Astrocyte of the hippocampus (primary cell): ENCODE measurements at regions not wholly inside any gene's neighbourhood (a gene's known extent, or its start where the extent isn't known, plus 50 kb on each side); places are given as distances from the start of the nearest gene placed in this dataset.
A peak's percentile ranks its signal among the peaks of the same experiment; 100 is the strongest.

ENCODE experiments used
- DNase-seq: peaks from one replicate; pipeline ENCODE4 v3.0.0; 2011; ENCODE audit warnings: low read depth, low spot score

DNA sequence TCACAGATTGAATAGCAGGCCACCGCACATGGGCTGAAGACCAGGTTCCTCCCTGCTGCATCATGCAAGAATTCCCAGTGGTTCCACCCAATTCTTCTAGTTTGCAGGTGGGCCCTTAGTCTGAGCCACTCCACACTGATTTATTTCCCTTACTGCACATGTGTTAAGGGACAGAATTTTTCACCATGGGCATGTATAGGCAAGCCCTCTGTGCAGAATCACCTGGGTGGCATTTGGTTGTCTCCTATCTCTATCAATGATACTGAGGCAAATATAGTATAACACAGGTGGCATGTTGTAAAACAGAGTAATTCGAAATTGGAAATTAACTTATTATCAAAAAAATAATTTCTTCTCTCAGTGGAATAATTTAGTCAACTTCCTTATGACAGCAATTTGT lies 1892.4 kb downstream of the NCAM2 start:
- DNase-seq, result no peak

DNA sequence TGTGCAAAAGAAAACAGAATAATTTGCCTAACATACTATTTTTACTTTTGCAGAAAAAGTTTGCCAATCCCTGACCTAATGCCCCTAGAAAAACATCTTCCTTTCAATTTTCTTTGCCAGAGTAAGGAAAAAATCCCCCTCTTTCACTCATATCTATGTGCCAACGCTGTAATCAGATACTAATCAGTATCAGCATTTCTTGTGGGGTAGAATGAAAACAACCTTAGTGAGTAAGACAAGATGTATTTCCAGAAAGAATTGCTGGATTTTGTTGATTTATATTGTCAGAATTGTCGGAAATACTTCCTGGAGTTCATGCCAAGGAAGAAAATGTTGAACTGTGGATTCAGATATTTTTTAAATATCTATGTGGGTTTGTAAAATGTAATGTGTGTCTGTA lies 1893.8 kb downstream of the NCAM2 start:
- DNase-seq, result no peak

DNA sequence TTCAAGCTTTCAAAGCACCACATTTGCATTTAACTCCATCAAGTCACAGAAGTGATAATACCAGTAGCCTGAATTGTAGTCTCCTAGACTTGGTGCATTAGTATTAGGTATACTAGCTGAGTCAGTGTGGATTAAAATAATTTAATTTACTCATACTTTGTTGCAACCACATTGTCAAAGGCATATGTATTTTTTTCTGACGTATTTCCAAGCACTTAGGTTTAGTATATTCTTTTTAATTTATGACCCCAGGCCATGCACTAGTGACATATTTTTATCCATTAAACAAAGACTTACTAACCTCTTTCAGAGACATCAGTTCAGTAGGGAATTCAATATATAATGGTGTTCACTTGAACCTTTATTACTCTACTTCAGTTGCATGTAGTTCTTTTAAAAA lies 1894.5 kb downstream of the NCAM2 start:
- DNase-seq, result no peak

DNA sequence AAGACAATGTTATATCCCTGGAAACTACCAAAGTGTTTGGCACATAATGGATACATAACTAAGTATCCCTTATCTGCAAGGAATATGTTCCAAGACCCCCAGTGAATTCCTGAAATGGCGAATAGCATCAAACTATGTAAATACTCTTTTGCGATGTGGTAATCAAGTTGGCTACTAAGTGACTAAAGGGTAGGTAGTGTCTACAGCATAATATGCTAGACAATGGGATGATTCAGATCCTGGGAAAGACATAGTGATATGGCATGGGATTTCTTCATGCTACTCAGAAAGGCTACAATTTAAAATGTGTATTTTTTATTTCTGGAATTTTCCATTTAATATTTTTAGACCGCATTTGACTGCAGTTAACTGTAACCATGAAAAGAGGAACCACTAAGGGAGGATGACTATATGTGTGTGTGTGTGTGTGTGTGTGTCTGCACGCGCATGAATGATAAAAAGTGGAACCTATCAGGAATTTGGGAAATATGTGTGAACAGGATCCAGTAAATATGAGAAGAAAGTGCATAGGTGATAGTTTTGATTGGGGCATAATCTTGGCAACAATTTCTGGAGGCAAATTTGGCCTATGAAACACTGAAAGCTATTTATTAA lies 1899.9 kb downstream of the NCAM2 start:
- no peak for DNase-seq

DNA sequence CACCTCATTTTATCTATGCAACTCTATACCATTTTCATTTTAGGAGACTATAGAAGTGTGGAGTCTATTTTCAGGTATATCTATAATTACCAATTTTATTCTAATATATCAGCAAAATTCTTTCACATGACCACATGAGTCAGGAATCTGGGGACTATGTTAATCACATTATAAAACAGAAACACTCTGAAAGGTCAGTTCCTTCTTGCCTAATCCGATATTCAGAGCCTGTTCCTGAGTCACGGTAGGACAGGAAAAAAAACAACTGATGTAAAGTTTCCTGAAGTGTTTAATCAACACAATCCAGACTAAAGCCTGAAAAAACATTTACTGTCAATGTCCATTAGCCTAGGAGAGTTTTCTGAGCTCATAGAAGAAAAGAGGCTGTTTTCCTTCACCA lies 1902.3 kb downstream of the NCAM2 start:
- peak; percentile 6 for DNase-seq

DNA sequence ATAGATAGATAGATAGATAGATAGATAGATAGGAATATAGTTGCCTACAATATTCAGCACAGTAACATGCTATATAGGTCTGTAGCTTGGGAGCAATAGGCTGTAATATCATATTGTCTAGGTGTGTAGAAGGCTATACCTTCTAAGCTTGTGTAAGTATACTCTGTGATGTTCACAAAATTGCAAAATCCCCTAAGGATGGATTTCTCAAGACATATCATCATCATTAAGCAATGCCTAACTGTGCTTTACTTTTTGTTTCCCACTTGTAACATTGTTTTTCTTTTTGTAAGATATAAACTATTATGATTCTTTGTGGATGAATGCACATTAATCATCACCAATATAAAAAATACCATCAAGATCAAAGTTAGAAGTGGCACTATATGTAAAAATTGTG lies 1905.6 kb downstream of the NCAM2 start:
- DNase-seq, result no peak

DNA sequence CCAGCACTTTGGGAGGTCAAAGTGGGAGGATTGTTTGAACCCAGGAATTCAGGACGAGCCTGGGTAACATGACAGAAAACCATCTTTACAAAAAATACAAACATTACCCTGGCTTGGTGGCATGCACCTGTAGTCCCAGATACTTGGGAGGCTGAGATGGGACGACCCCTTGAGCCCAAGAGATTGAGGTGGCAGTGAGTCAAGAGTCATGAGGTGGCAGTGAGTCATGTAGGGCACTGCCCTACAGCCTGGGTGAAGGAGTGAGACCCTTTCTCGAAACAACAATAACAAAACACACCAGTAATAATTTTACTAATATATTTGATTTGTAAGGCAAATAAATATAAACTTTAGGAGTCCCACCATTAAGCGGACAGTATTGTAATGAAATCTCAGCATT lies 1906.2 kb downstream of the NCAM2 start:
- DNase-seq, result no peak

DNA sequence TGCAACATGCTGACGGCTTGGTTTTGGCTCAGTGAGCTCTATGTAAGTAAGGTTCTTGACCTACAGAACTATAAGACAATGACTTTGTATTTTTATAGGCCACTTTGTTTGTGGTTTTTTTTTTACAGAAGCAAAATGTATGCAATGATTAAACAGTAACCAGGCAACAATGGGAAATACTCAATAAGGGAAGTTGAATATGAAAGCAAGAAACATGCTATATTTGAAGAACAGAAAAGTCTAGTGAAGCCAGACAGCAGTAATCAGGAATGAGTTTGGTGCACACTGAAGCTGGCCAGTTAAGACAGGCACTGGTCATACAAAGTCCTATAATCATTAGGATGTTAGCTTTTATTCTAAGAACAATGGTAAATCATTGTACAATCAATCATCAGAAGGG lies 1926.8 kb downstream of the NCAM2 start:
- DNase-seq, result no peak

GRCh38 chr21:22927469-22927868 lies 1929.3 kb downstream of the NCAM2 start:
- no peak for DNase-seq

GRCh38 chr21:22941779-22942490 lies 1943.7 kb downstream of the NCAM2 start:
- DNase-seq, result no peak

DNA sequence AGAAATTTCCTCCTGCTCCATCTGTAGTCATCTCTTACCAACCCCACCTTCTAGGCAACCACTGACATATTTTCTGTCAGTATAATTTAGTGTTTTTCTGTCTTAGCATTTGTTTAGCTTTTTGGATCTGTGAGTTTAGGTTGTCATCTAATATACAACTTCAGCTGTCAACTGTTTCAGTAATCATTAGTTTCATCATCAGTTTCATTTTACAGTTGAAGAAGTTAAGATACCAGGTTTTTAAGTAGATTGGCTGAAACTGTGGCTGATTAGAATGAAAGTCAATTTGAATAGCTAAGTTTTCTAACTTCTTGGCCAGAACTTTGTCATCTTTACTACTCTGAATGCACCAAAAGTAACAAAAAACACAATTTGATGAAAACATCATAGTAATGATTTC lies 1957.3 kb downstream of the NCAM2 start:
- no peak for DNase-seq

DNA sequence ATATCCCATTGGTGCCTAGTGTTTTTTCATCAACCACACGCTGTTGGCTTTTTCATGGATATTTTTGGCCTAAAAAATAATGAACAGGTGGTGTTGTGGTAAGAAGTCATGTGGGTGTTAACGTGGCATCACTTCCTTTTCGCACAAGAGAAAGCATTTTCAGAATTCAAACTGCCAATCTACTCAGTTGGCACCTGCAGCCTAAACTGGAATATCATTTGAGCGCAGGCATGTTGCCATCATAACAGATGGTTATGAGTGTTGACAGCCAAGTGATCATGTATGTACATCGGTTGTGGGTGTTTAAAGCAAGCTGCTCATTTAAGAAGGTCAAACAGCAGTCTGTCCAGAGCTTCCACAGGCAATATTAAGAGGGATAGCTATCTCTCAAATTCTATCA lies 1963.0 kb downstream of the NCAM2 start:
- no peak for DNase-seq

DNA sequence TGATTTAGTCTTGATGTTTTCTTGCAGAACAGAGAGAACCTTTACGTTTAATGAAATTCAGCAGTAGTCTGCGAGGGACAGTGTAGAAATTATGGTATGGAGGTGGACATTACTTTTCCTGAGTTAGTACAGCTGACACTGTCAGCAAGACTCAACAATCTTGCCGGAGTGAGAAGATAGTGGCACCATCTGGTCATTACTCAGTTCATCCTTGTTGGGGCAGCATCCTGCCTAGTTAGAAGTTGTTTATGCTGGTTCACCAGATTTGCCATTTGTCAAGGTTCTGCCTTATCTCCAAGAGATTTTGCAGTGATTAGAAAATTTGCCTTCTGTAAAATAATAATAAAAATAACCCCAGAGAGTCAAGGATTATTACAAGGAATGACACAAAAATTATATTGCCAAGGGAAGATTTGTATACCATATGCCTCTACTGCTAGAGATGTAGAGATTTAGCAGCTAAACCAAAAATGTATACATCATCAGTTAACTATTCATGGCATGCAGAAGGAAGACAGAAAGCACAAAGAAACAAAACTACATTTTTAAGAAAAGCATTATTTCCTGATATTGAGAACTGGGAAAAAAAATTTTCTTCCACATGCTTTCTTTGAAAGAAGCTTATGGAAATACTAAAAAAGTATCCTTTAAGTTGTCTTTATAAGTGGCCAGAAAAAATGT lies 1967.4 kb downstream of the NCAM2 start:
- no peak for DNase-seq

DNA sequence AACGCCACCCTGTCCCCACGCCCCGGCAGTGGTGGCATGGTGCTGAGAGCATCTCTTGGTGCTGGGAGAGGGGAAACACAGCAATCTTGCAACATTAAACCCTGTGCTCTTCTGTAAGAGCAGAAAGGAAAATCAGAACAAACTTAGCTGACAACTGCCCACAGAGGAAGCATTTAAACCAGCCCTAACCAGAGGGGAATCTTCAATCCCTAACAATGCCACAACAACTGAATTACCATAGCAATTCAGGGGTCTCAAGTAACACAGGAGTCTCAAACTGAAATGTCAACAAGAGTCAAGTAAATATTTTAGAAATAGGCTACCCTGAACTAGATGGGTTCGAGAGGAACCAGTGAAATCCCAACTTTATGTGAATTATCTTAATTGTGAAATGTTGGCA lies 1983.6 kb downstream of the NCAM2 start:
- no peak for DNase-seq

DNA sequence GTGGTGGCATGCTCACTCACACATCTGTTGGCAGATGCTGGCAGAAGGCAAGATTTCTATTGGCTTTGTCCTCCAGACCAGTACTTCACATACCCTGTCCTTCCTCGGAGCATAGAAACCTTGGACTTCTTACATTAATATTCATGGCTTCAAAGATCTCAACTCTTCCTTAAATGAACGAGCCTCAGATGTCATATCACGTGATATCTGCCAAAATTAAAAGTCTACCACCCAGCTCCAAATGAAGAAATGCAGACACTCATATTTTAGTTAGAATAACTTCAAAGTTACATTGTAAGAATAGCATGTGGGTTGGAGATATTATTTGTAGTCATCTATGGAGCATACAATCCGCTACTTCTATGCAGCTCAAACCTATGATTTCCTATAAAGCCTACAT lies 1994.9 kb downstream of the NCAM2 start:
- DNase-seq, result no peak

DNA sequence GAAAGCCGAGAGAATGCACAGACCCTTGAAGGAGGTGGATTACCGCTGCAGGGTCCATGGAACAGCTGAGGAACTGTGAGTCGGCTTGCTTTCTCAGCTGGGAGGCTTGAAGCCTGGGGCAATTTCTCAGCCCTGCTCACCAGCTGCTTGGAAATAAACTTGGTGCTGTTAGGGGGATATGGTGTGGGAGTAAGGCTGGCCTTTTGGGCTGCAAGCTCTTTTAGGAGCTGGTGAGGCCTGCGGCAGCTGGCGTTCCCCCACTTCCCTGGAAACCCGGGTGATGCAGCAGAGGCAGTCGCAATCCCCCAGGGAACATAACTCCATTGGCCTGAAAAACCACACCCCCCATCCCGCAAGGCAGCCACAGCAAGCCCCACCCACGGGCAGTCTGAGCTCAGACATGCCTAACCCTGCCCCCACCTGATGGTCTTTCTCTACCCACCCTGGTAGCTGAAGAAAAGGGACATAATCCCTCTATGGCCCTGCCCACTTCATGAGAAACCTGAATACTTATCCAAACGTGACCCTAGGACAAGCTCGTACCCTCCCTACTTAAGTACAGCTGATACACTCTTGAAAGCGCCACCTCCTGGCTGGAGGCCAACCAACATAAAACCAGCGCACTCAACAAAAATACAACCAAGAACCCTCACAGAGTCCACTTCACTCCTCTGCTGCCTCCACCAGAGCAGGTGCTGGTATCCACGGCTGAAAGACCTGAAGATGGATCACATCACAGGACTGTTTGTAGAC lies 1995.8 kb downstream of the NCAM2 start:
- DNase-seq, result no peak

- DNase-seq, result no peak
These were observed 2005.7 kb downstream of the NCAM2 start for GRCh38 chr21:23003951-23004350.

GRCh38 chr21:23008601-23009202 lies 2010.5 kb downstream of the NCAM2 start:
- no peak for DNase-seq

DNA sequence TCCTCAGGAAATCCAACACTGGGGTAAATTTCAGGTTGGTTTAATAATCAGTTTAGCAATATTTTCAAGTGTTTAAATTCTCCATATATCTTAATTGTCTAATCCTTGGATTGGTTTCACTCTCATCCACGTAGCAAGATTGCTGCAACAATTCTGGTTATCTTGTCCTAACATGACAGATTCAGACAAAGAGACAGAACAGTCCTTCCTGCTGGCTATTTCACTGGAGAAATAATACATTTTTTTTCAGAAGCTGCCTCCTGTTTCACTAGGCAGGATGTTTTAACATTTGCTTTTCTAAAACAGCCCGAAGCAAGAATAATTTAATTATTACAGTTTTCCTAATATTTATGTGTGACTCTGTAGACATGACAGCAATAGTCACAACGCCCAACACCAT lies 2011.2 kb downstream of the NCAM2 start:
- no peak for DNase-seq

- no peak for DNase-seq
These were observed 2015.8 kb downstream of the NCAM2 start for GRCh38 chr21:23014021-23014420.

DNA sequence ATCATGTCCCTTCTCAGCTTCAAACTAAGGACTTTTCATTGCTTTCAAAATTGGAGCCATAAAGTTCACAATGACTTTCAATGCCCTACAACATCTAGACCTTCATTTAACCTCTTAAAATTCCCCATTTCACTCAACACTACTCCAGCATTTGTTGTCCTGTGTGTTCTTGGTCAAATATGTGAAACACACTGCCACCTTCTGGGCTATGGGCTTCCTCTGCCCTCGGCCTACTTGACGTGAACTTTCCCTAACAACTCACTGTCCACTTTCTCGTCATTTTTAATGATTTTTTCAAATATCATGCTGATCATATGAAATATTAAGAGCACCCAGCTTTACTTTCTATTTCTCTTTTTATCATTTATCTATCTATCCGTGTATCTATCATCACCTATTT lies 2018.4 kb downstream of the NCAM2 start:
- DNase-seq, result no peak

DNA sequence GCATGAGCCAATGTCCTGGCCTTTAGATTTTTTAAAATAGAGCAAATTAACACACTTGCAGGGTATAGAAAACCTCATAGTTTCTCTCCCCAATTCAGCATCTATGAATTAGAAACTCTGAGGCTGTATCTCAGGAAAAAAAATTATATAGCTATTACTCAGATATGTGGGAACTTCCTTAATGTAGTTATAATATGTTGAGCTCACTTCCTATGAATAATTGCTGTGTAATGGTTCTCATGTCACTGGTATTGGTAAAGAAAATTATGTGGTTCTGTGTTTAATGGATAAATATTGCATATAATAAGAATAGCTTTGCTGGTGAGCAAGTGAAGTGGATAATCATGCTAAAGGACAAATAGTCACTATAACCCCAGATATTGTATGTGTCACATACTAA lies 2019.8 kb downstream of the NCAM2 start:
- DNase-seq, result no peak
